Neural cell (in vitro differentiated cells): ENCODE measurements at regions not wholly inside any gene's neighbourhood (a gene's known extent, or its start where the extent isn't known, plus 50 kb on each side); places are given as distances from the start of the nearest gene placed in this dataset.

Source experiments
- H2AFZ ChIP-seq: fragments of 200-600, 300-800 bp; sonication (generic), shearing (Covaris generic); 2 replicates; pipeline ENCODE4 v1.6.0; 2014; ENCODE audit warnings: low read depth, mild to moderate bottlenecking, antibody characterized with exemption, low read length, moderate library complexity
- H3F3A ChIP-seq: fragments of 200-600 bp; shearing (Covaris generic); 2 replicates; pipeline ENCODE4 v1.6.1; 2016; ENCODE audit warnings: mild to moderate bottlenecking, moderate library complexity, mixed read lengths, antibody characterized with exemption, low read length; ENCODE audit not compliant: insufficient read depth, poor library complexity, severe bottlenecking
- H3K27ac ChIP-seq: fragments of 200-600, 300-800 bp; sonication (generic), shearing (Covaris generic); 2 replicates; pipeline ENCODE4 v1.5.1; 2014; ENCODE audit warnings: mild to moderate bottlenecking, low read length, moderate library complexity
- H3K27me3 ChIP-seq: fragments of 300-800, 200-600 bp; sonication (generic), shearing (Covaris generic); 2 replicates; pipeline ENCODE4 v1.6.0; 2014; ENCODE audit warnings: mild to moderate bottlenecking, low read depth, low read length, moderate library complexity; ENCODE audit not compliant: insufficient read depth
- H3K36me3 ChIP-seq: fragments of 300-800, 200-600 bp; sonication (generic), shearing (Covaris generic); 2 replicates; pipeline ENCODE4 v1.5.1; 2014; ENCODE audit warnings: mild to moderate bottlenecking, antibody characterized with exemption, low read length, moderate library complexity; ENCODE audit not compliant: insufficient read depth
- H3K4me2 ChIP-seq: fragments of 300-800, 200-600 bp; sonication (generic), shearing (Covaris generic); 2 replicates; pipeline ENCODE4 v1.6.0; 2014; ENCODE audit warnings: mild to moderate bottlenecking, low read length
- H3K4me3 ChIP-seq: fragments of 300-800, 200-600 bp; sonication (generic), shearing (Covaris generic); 2 replicates; pipeline ENCODE4 v1.5.1; 2014; ENCODE audit warnings: mild to moderate bottlenecking, low read length, moderate library complexity
- H3K79me2 ChIP-seq: fragments of 200-600 bp; shearing (Covaris generic); replicated peaks from 2 replicates; pipeline ENCODE4 v1.6.0; 2014; ENCODE audit warnings: mild to moderate bottlenecking, low read length, moderate library complexity; ENCODE audit not compliant: insufficient read depth
- H3K9ac ChIP-seq: fragments of 300-800, 200-600 bp; sonication (generic), shearing (Covaris generic); 2 replicates; pipeline ENCODE4 v1.6.1; 2016; ENCODE audit warnings: mild to moderate bottlenecking, low read length, mixed read lengths
- H3K9me2 ChIP-seq: fragments of 200-600 bp; shearing (Covaris generic); 2 replicates; pipeline ENCODE4 v1.6.1; 2016; ENCODE audit warnings: mild to moderate bottlenecking, low read length, mixed read lengths; ENCODE audit not compliant: insufficient read depth
- H3K9me3 ChIP-seq: fragments of 200-600, 300-800 bp; sonication (generic), shearing (Covaris generic); 2 replicates; pipeline ENCODE4 v1.6.1; 2016; ENCODE audit warnings: mild to moderate bottlenecking, mixed run types, low read length, moderate library complexity, mixed read lengths
- H4K20me1 ChIP-seq: fragments of 200-600 bp; shearing (Covaris generic); 2 replicates; pipeline ENCODE4 v1.6.1; 2016; ENCODE audit warnings: mild to moderate bottlenecking, mixed run types; ENCODE audit not compliant: insufficient read depth
- EP300 ChIP-seq: fragments of 450-650 bp; conservative IDR thresholded peaks from 2 replicates; pipeline ENCODE4 v1.6.1; 2014; ENCODE audit warnings: antibody characterized with exemption, mild to moderate bottlenecking, moderate library complexity; ENCODE audit not compliant: poor library complexity, severe bottlenecking
- EZH2 ChIP-seq: fragments of 200-600, 300-800 bp; shearing (Covaris generic), sonication (generic); IDR thresholded peaks from 2 replicates; pipeline ENCODE4 v1.6.1; 2014; ENCODE audit warnings: antibody characterized with exemption, low read length, borderline replicate concordance, mild to moderate bottlenecking; ENCODE audit not compliant: insufficient read depth, poor library complexity, severe bottlenecking
- MXI1 ChIP-seq: fragments of 450-650 bp; conservative IDR thresholded peaks from 2 replicates; pipeline ENCODE4 v1.6.1; 2014; ENCODE audit warnings: antibody characterized with exemption, mild to moderate bottlenecking; ENCODE audit not compliant: poor library complexity, severe bottlenecking
- POLR2AphosphoS5 ChIP-seq: IDR thresholded peaks from 2 replicates; pipeline ENCODE4 v1.6.1; 2012
- RAD21 ChIP-seq: fragments of 450-650 bp; conservative IDR thresholded peaks from 2 replicates; pipeline ENCODE4 v1.6.1; 2014; ENCODE audit warnings: antibody characterized with exemption, mild to moderate bottlenecking, moderate library complexity
- SMC3 ChIP-seq: fragments of 450-650 bp; conservative IDR thresholded peaks from 2 replicates; pipeline ENCODE4 v1.6.1; 2014; ENCODE audit warnings: antibody characterized with exemption, mild to moderate bottlenecking, moderate library complexity; ENCODE audit not compliant: poor library complexity
- TAF1 ChIP-seq: IDR thresholded peaks from 2 replicates; pipeline ENCODE4 v1.6.1; 2012; ENCODE audit warnings: low read depth
- TF ChIP-seq, protein P1 (sequence below): IDR thresholded peaks from 2 replicates; pipeline ENCODE4 v1.6.1; 2012; ENCODE audit warnings: borderline replicate concordance
- TF ChIP-seq, protein P2 (sequence below): fragments of 450-650 bp; IDR thresholded peaks from 2 replicates; pipeline ENCODE4 v1.5.1; 2014; ENCODE audit warnings: antibody characterized with exemption, mild to moderate bottlenecking, moderate library complexity; ENCODE audit not compliant: poor library complexity, severe bottlenecking

DNA sequence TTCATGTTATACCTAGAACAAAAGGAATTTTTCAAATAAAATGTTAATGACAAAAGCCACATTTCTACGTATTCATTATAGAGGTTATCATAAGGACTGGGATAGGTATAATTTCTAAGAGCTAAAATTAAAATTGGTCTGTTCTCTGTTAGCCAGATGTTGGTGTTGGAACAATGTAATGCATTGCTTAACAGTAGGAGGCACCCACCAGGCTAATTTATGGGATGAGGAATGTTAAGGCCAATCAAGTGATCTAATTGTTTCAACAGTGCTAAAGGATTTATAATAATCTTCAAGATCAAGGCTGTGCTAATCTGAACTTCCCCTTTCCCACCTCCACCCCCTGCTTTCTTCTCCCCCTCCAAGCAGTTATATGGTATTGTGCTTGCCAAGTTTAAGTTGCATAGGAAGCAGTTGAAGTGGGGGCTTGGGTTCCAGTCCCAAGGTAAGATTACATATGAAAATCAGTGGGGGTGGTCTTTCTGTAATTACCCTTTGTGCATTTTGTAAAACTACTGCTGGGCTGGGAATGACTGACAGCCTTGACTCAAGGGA, 89.2 kb upstream of the BACH2 start:
- no peak overlapping the region for H3K27ac ChIP-seq
- H3K36me3 ChIP-seq: no peaks in the 10 kb centered on the region
- H4K20me1 ChIP-seq: no peaks in the 10 kb centered on the region
- H3K79me2 ChIP-seq: no peaks in the 10 kb centered on the region
- no peaks in the 10 kb centered on the region for H3F3A ChIP-seq
- H3K4me3 ChIP-seq: no peak overlapping the region
- no peak for TF ChIP-seq SMC3
- TF ChIP-seq TAF1: no peak
- TF ChIP-seq EP300: no peak
- TF ChIP-seq, protein P1, sequence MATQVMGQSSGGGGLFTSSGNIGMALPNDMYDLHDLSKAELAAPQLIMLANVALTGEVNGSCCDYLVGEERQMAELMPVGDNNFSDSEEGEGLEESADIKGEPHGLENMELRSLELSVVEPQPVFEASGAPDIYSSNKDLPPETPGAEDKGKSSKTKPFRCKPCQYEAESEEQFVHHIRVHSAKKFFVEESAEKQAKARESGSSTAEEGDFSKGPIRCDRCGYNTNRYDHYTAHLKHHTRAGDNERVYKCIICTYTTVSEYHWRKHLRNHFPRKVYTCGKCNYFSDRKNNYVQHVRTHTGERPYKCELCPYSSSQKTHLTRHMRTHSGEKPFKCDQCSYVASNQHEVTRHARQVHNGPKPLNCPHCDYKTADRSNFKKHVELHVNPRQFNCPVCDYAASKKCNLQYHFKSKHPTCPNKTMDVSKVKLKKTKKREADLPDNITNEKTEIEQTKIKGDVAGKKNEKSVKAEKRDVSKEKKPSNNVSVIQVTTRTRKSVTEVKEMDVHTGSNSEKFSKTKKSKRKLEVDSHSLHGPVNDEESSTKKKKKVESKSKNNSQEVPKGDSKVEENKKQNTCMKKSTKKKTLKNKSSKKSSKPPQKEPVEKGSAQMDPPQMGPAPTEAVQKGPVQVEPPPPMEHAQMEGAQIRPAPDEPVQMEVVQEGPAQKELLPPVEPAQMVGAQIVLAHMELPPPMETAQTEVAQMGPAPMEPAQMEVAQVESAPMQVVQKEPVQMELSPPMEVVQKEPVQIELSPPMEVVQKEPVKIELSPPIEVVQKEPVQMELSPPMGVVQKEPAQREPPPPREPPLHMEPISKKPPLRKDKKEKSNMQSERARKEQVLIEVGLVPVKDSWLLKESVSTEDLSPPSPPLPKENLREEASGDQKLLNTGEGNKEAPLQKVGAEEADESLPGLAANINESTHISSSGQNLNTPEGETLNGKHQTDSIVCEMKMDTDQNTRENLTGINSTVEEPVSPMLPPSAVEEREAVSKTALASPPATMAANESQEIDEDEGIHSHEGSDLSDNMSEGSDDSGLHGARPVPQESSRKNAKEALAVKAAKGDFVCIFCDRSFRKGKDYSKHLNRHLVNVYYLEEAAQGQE: no peak
- TF ChIP-seq RAD21: no peak
- no peak for TF ChIP-seq MXI1
- TF ChIP-seq POLR2AphosphoS5: no peak
- no peaks in the 10 kb centered on the region for H3K9me3 ChIP-seq
- no peak overlapping the region for H3K9ac ChIP-seq
- H3K9me2 ChIP-seq: no peaks in the 10 kb centered on the region
- no peaks in the 10 kb centered on the region for H3K27me3 ChIP-seq
- no peak overlapping the region for H2AFZ ChIP-seq
- H3K4me2 ChIP-seq: no peak overlapping the region

DNA sequence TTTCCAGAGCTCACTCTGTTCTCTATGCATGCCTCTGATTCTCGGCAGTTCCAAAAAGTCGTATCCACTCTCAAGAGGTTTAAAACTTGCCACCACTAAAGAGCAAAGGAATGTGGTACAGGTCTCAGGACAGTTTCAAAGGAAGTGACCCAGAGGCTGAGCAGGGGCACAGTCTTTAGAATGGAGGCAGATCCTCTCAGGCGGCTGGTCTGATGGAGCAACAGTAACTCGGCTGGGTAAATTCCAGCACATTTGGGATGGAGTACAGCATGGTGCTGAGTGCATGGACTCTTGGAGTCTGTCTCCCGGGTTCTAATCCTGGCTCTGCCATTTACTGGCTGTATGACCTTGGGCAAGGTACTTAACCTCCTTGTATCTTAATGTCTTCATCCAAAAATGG, 88.1 kb upstream of the BACH2 start:
- H3K27ac ChIP-seq: no peak overlapping the region
- no peaks in the 10 kb centered on the region for H3K9me2 ChIP-seq
- H3K36me3 ChIP-seq: no peaks in the 10 kb centered on the region
- H2AFZ ChIP-seq: no peak overlapping the region
- H3K79me2 ChIP-seq: no peaks in the 10 kb centered on the region
- H3F3A ChIP-seq: no peaks in the 10 kb centered on the region
- no peak overlapping the region for H3K4me3 ChIP-seq
- H4K20me1 ChIP-seq: no peaks in the 10 kb centered on the region
- H3K9ac ChIP-seq: no peak overlapping the region
- H3K27me3 ChIP-seq: no peaks in the 10 kb centered on the region
- H3K9me3 ChIP-seq: no peaks in the 10 kb centered on the region
- no peak overlapping the region for H3K4me2 ChIP-seq
- TF ChIP-seq POLR2AphosphoS5 (no peak), EZH2 (no peak), TAF1 (no peak), RAD21 (no peak), EP300 (no peak), MXI1 (no peak), SMC3 (no peak)
- TF ChIP-seq, protein P1: no peak
- TF ChIP-seq, protein P2, sequence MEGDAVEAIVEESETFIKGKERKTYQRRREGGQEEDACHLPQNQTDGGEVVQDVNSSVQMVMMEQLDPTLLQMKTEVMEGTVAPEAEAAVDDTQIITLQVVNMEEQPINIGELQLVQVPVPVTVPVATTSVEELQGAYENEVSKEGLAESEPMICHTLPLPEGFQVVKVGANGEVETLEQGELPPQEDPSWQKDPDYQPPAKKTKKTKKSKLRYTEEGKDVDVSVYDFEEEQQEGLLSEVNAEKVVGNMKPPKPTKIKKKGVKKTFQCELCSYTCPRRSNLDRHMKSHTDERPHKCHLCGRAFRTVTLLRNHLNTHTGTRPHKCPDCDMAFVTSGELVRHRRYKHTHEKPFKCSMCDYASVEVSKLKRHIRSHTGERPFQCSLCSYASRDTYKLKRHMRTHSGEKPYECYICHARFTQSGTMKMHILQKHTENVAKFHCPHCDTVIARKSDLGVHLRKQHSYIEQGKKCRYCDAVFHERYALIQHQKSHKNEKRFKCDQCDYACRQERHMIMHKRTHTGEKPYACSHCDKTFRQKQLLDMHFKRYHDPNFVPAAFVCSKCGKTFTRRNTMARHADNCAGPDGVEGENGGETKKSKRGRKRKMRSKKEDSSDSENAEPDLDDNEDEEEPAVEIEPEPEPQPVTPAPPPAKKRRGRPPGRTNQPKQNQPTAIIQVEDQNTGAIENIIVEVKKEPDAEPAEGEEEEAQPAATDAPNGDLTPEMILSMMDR: no peak
